ENCODE measurements at regions not wholly inside any gene's neighbourhood (a gene's known extent, or its start where the extent isn't known, plus 50 kb on each side); places are given as distances from the start of the nearest gene placed in this dataset.

GRCh38 chr3:107269136-107269535, 108.1 kb upstream of the CCDC54 start:
- DNase-seq = no peak
- no peaks in the 10 kb centered on the region for H3K4me1 ChIP-seq
- H3K36me3 ChIP-seq = no peaks in the 10 kb centered on the region
- no peaks in the 10 kb centered on the region for H3K27me3 ChIP-seq
- H3K9me3 ChIP-seq = no peaks in the 10 kb centered on the region
- no peak for TF ChIP-seq CTCF (IDR thresholded peaks at IDR 0.05)
- H3K9ac ChIP-seq (ENCODE audit: low read depth in 2 of 2, low read length in 2 of 2) = no peak overlapping the region
- H3K27ac ChIP-seq = no peak overlapping the region
- no peak overlapping the region for H3K4me3 ChIP-seq
- intact Hi-C loops (cut with DNase I) = loop anchor here (10.0 kb wide), 1 partner anchor 256 kb away; the partner anchor contains the start of gene BBX

- intact Hi-C loops (cut with DNase I) = loop anchor here (5.0 to 10.0 kb wide), 2 partner anchors 155 to 273 kb away; no protein-coding TSS in a partner anchor
- no peak overlapping the region for H3K27ac ChIP-seq
- H3K4me1 ChIP-seq = no peaks in the 10 kb centered on the region
- no peak overlapping the region for H3K9ac ChIP-seq (ENCODE audit: low read depth in 2 of 2, low read length in 2 of 2)
- no peaks in the 10 kb centered on the region for H3K9me3 ChIP-seq
- peak; percentile 57 for TF ChIP-seq CTCF (IDR thresholded peaks at IDR 0.05)
- H3K36me3 ChIP-seq = no peaks in the 10 kb centered on the region
- no peaks in the 10 kb centered on the region for H3K27me3 ChIP-seq
- no peak overlapping the region for H3K4me3 ChIP-seq
- no peak for DNase-seq
Observed at GRCh38 chr3:107271787-107272387, 105.4 kb upstream of the CCDC54 start.

- Histone ChIP-seq H3K4me1 (no peaks in the 10 kb centered on the region), H3K9me3 (no peaks in the 10 kb centered on the region), H3K4me3 (no peak overlapping the region), H3K36me3 (no peaks in the 10 kb centered on the region), H3K27ac (no peak overlapping the region), H3K27me3 (no peaks in the 10 kb centered on the region), H3K9ac (ENCODE audit: low read depth in 2 of 2, low read length in 2 of 2) (no peak overlapping the region)
- intact Hi-C loops (cut with DNase I) = loop anchor here (5.0 to 10.0 kb wide), 2 partner anchors 155 to 272 kb away; no protein-coding TSS in a partner anchor
- no peak for TF ChIP-seq CTCF (IDR thresholded peaks at IDR 0.05)
- DNase-seq = no peak
Observed at GRCh38 chr3:107272471-107272870, 104.8 kb upstream of the CCDC54 start.

- intact Hi-C loops (cut with DNase I) = loop anchor here (5.0 to 10.0 kb wide), 2 partner anchors 154 to 272 kb away; no protein-coding TSS in a partner anchor
Observed at GRCh38 chr3:107272885-107273284, 104.4 kb upstream of the CCDC54 start.

GRCh38 chr3:107273771-107274170, 103.5 kb upstream of the CCDC54 start:
- no peak for TF ChIP-seq CTCF (IDR thresholded peaks at IDR 0.05)
- Histone ChIP-seq H3K4me3 (no peak overlapping the region), H3K27me3 (no peaks in the 10 kb centered on the region), H3K9ac (ENCODE audit: low read depth in 2 of 2, low read length in 2 of 2) (no peak overlapping the region), H3K9me3 (no peaks in the 10 kb centered on the region), H3K4me1 (no peaks in the 10 kb centered on the region), H3K36me3 (no peaks in the 10 kb centered on the region), H3K27ac (no peak overlapping the region)
- no peak for DNase-seq
- intact Hi-C loops (cut with DNase I) = loop anchor here (5.0 to 10.0 kb wide), 2 partner anchors 154 to 271 kb away; no protein-coding TSS in a partner anchor

More at GRCh38 chr3:107272885-107273284, 104.4 kb upstream of the CCDC54 start:
- H3K27me3 ChIP-seq = no peaks in the 10 kb centered on the region
- no peak overlapping the region for H3K9ac ChIP-seq (ENCODE audit: low read depth in 2 of 2, low read length in 2 of 2)
- DNase-seq = no peak
- H3K9me3 ChIP-seq = no peaks in the 10 kb centered on the region
- no peak overlapping the region for H3K27ac ChIP-seq
- no peak overlapping the region for H3K4me3 ChIP-seq
- no peak for TF ChIP-seq CTCF (IDR thresholded peaks at IDR 0.05)
- no peaks in the 10 kb centered on the region for H3K36me3 ChIP-seq
- H3K4me1 ChIP-seq = no peaks in the 10 kb centered on the region

Data from colonic mucosa (tissue), 4 donors.